Loucy (cell line): ENCODE measurements at regions not wholly inside any gene's neighbourhood (a gene's known extent, or its start where the extent isn't known, plus 50 kb on each side); places are given as distances from the start of the nearest gene placed in this dataset.
"Not testable (repeated sequence)": the region's sequence is repeated elsewhere in the genome, so short reads cannot be mapped to it uniquely, and the experiment has no call there.

Experiments used
- H2AFZ ChIP-seq: fragments of 200-600 bp; sonication (generic); 2 replicates; pipeline ENCODE4 v1.6.0; 2016; ENCODE audit warnings: antibody characterized with exemption, mild to moderate bottlenecking, low read length, moderate library complexity
- H3F3A ChIP-seq: fragments of 200-600 bp; 2 replicates; pipeline ENCODE4 v1.6.0; 2016; ENCODE audit warnings: antibody characterized with exemption, low read depth, mild to moderate bottlenecking
- H3K27me3 ChIP-seq: fragments of 200-600 bp; sonication (generic); 2 replicates; pipeline ENCODE4 v1.6.1; 2014; ENCODE audit warnings: low read length, mild to moderate bottlenecking; ENCODE audit not compliant: insufficient read depth, poor library complexity, severe bottlenecking
- H3K36me3 ChIP-seq: fragments of 200-600 bp; sonication (generic); 2 replicates; pipeline ENCODE4 v1.6.1; 2016; ENCODE audit warnings: low read length; ENCODE audit not compliant: insufficient read depth
- H3K4me1 ChIP-seq: fragments of 200-600 bp; sonication (generic); 2 replicates; pipeline ENCODE4 v1.5.1; 2014; ENCODE audit warnings: low read length, mild to moderate bottlenecking; ENCODE audit not compliant: insufficient read depth, poor library complexity, severe bottlenecking
- H3K4me2 ChIP-seq: fragments of 200-600 bp; sonication (generic); 2 replicates; pipeline ENCODE4 v1.6.0; 2014; ENCODE audit warnings: antibody characterized with exemption, low read length, low read depth, mild to moderate bottlenecking; ENCODE audit not compliant: poor library complexity, severe bottlenecking
- H3K4me3 ChIP-seq: fragments of 200-600 bp; sonication (generic); 2 replicates; pipeline ENCODE4 v1.5.1; 2014; ENCODE audit warnings: low read length, mild to moderate bottlenecking, mixed read lengths; ENCODE audit not compliant: poor library complexity, severe bottlenecking
- H3K79me2 ChIP-seq: fragments of 200-600 bp; sonication (generic); 2 replicates; pipeline ENCODE4 v1.6.1; 2014; ENCODE audit warnings: low read length; ENCODE audit not compliant: insufficient read depth
- H3K9ac ChIP-seq: fragments of 200-600 bp; sonication (generic); 2 replicates; pipeline ENCODE4 v1.6.0; 2014; ENCODE audit warnings: mild to moderate bottlenecking, low read depth, low read length, moderate library complexity; ENCODE audit not compliant: poor library complexity, severe bottlenecking
- H3K9me2 ChIP-seq: fragments of 200-600 bp; sonication (generic); replicated peaks from 2 replicates; pipeline ENCODE4 v1.6.1; 2016; ENCODE audit warnings: low read depth, low read length, mixed read lengths
- H3K9me3 ChIP-seq: fragments of 200-600 bp; sonication (generic); 2 replicates; pipeline ENCODE4 v1.6.1; 2014; ENCODE audit warnings: mild to moderate bottlenecking, antibody characterized with exemption, low read length, low read depth; ENCODE audit not compliant: insufficient read depth
- H4K20me1 ChIP-seq: fragments of 200-600 bp; sonication (generic); 2 replicates; pipeline ENCODE4 v1.6.0; 2014; ENCODE audit warnings: antibody characterized with exemption, low read length, mild to moderate bottlenecking; ENCODE audit not compliant: insufficient read depth, poor library complexity, severe bottlenecking
- EZH2phosphoT487 ChIP-seq: fragments of 200-600 bp; IDR thresholded peaks from 2 replicates; pipeline ENCODE4 v1.6.1; 2018; ENCODE audit warnings: antibody characterized with exemption, mild to moderate bottlenecking, moderate library complexity, borderline replicate concordance
- TF ChIP-seq, protein P1 (sequence below): fragments of 200-600 bp; sonication (generic); conservative IDR thresholded peaks from 2 replicates; pipeline ENCODE4 v1.5.1; 2014; ENCODE audit warnings: mild to moderate bottlenecking, antibody characterized with exemption, low read length

DNA sequence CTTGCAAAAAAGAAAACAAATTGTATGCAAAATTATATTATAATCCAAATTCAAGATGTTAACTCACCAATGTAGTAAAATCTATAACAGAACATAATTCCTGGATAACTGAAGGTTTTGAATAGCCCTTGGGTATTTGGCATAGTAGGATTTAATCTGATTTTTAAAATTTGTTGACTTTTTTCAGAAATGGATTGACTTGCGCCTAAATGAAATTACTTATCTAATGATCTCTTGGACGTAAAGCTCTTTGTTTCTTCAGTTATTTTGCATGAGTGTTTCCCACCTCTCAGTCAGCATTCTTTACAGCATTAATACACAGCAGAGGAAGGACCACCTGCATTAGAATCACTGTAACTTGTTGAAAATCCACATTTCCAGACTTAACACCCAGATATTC, 169.6 kb downstream of the SEPTIN7 start:
- no peak overlapping the region for H3K4me2 ChIP-seq
- no peaks in the 10 kb centered on the region for H3K27me3 ChIP-seq
- H2AFZ ChIP-seq: no peak overlapping the region
- H4K20me1 ChIP-seq: no peaks in the 10 kb centered on the region
- H3K9me2 ChIP-seq: no peaks in the 10 kb centered on the region
- H3K4me1 ChIP-seq: no peaks in the 10 kb centered on the region
- no peak overlapping the region for H3K9ac ChIP-seq
- TF ChIP-seq, protein P1, sequence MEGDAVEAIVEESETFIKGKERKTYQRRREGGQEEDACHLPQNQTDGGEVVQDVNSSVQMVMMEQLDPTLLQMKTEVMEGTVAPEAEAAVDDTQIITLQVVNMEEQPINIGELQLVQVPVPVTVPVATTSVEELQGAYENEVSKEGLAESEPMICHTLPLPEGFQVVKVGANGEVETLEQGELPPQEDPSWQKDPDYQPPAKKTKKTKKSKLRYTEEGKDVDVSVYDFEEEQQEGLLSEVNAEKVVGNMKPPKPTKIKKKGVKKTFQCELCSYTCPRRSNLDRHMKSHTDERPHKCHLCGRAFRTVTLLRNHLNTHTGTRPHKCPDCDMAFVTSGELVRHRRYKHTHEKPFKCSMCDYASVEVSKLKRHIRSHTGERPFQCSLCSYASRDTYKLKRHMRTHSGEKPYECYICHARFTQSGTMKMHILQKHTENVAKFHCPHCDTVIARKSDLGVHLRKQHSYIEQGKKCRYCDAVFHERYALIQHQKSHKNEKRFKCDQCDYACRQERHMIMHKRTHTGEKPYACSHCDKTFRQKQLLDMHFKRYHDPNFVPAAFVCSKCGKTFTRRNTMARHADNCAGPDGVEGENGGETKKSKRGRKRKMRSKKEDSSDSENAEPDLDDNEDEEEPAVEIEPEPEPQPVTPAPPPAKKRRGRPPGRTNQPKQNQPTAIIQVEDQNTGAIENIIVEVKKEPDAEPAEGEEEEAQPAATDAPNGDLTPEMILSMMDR: no peak
- TF ChIP-seq EZH2phosphoT487: no peak
- H3K79me2 ChIP-seq: no peaks in the 10 kb centered on the region
- H3K9me3 ChIP-seq: no peaks in the 10 kb centered on the region
- H3F3A ChIP-seq: no peaks in the 10 kb centered on the region
- no peaks in the 10 kb centered on the region for H3K36me3 ChIP-seq
- H3K4me3 ChIP-seq: no peak overlapping the region

- H3F3A ChIP-seq: no peaks in the 10 kb centered on the region
- H3K9ac ChIP-seq: no peak overlapping the region
- H2AFZ ChIP-seq: no peak overlapping the region
- H3K9me3 ChIP-seq: no peaks in the 10 kb centered on the region
- no peaks in the 10 kb centered on the region for H3K36me3 ChIP-seq
- peaks cover 3% of the 10 kb centered on the region for H3K4me1 ChIP-seq
- no peak for TF ChIP-seq EZH2phosphoT487
- TF ChIP-seq, protein P1: no peak
- no peaks in the 10 kb centered on the region for H3K9me2 ChIP-seq
- no peaks in the 10 kb centered on the region for H4K20me1 ChIP-seq
- H3K79me2 ChIP-seq: no peaks in the 10 kb centered on the region
- H3K4me2 ChIP-seq: no peak overlapping the region
- H3K4me3 ChIP-seq: no peak overlapping the region
- H3K27me3 ChIP-seq: no peaks in the 10 kb centered on the region
Observed at GRCh38 chr7:35971133-35971891, 170.5 kb downstream of the SEPTIN7 start.

- H3K36me3 ChIP-seq: no peaks in the 10 kb centered on the region
- TF ChIP-seq, protein P1: peak; percentile 87
- TF ChIP-seq EZH2phosphoT487: no peak
- H3K79me2 ChIP-seq: no peaks in the 10 kb centered on the region
- peak overlapping the region; percentile 86 for H2AFZ ChIP-seq
- no peaks in the 10 kb centered on the region for H3K27me3 ChIP-seq
- H3K9me2 ChIP-seq: no peaks in the 10 kb centered on the region
- H3F3A ChIP-seq: no peaks in the 10 kb centered on the region
- no peak overlapping the region for H3K9ac ChIP-seq
- H3K4me1 ChIP-seq: peaks cover 3% of the 10 kb centered on the region
- no peaks in the 10 kb centered on the region for H3K9me3 ChIP-seq
- H4K20me1 ChIP-seq: no peaks in the 10 kb centered on the region
- no peak overlapping the region for H3K4me3 ChIP-seq
- no peak overlapping the region for H3K4me2 ChIP-seq
Observed at GRCh38 chr7:35975851-35976454, 175.1 kb downstream of the SEPTIN7 start.

GRCh38 chr7:35978816-35979640, 174.0 kb upstream of the EEPD1 start:
- not testable (repeated sequence) for H3K79me2 ChIP-seq, H3K4me1 ChIP-seq, H3K9ac ChIP-seq, H3K9me3 ChIP-seq, H3K4me3 ChIP-seq, H4K20me1 ChIP-seq, H3K9me2 ChIP-seq, H3K27me3 ChIP-seq, H3F3A ChIP-seq, H3K36me3 ChIP-seq, H3K4me2 ChIP-seq
- peak overlapping the region; percentile 60; the same call in 1 of the 2 replicates for H2AFZ ChIP-seq
